Neural cell (in vitro differentiated cells): ENCODE measurements at regions not wholly inside any gene's neighbourhood (a gene's known extent, or its start where the extent isn't known, plus 50 kb on each side); places are given as distances from the start of the nearest gene placed in this dataset.

Experiments
- H2AFZ ChIP-seq: fragments of 200-600, 300-800 bp; sonication (generic), shearing (Covaris generic); 2 replicates; pipeline ENCODE4 v1.6.0; 2014; ENCODE audit warnings: low read depth, mild to moderate bottlenecking, antibody characterized with exemption, low read length, moderate library complexity
- H3F3A ChIP-seq: fragments of 200-600 bp; shearing (Covaris generic); 2 replicates; pipeline ENCODE4 v1.6.1; 2016; ENCODE audit warnings: mild to moderate bottlenecking, moderate library complexity, mixed read lengths, antibody characterized with exemption, low read length; ENCODE audit not compliant: insufficient read depth, poor library complexity, severe bottlenecking
- H3K27ac ChIP-seq: fragments of 200-600, 300-800 bp; sonication (generic), shearing (Covaris generic); 2 replicates; pipeline ENCODE4 v1.5.1; 2014; ENCODE audit warnings: mild to moderate bottlenecking, low read length, moderate library complexity
- H3K27me3 ChIP-seq: fragments of 300-800, 200-600 bp; sonication (generic), shearing (Covaris generic); 2 replicates; pipeline ENCODE4 v1.6.0; 2014; ENCODE audit warnings: mild to moderate bottlenecking, low read depth, low read length, moderate library complexity; ENCODE audit not compliant: insufficient read depth
- H3K36me3 ChIP-seq: fragments of 300-800, 200-600 bp; sonication (generic), shearing (Covaris generic); 2 replicates; pipeline ENCODE4 v1.5.1; 2014; ENCODE audit warnings: mild to moderate bottlenecking, antibody characterized with exemption, low read length, moderate library complexity; ENCODE audit not compliant: insufficient read depth
- H3K4me2 ChIP-seq: fragments of 300-800, 200-600 bp; sonication (generic), shearing (Covaris generic); 2 replicates; pipeline ENCODE4 v1.6.0; 2014; ENCODE audit warnings: mild to moderate bottlenecking, low read length
- H3K4me3 ChIP-seq: fragments of 300-800, 200-600 bp; sonication (generic), shearing (Covaris generic); 2 replicates; pipeline ENCODE4 v1.5.1; 2014; ENCODE audit warnings: mild to moderate bottlenecking, low read length, moderate library complexity
- H3K79me2 ChIP-seq: fragments of 200-600 bp; shearing (Covaris generic); replicated peaks from 2 replicates; pipeline ENCODE4 v1.6.0; 2014; ENCODE audit warnings: mild to moderate bottlenecking, low read length, moderate library complexity; ENCODE audit not compliant: insufficient read depth
- H3K9ac ChIP-seq: fragments of 300-800, 200-600 bp; sonication (generic), shearing (Covaris generic); 2 replicates; pipeline ENCODE4 v1.6.1; 2016; ENCODE audit warnings: mild to moderate bottlenecking, low read length, mixed read lengths
- H3K9me2 ChIP-seq: fragments of 200-600 bp; shearing (Covaris generic); 2 replicates; pipeline ENCODE4 v1.6.1; 2016; ENCODE audit warnings: mild to moderate bottlenecking, low read length, mixed read lengths; ENCODE audit not compliant: insufficient read depth
- H3K9me3 ChIP-seq: fragments of 200-600, 300-800 bp; sonication (generic), shearing (Covaris generic); 2 replicates; pipeline ENCODE4 v1.6.1; 2016; ENCODE audit warnings: mild to moderate bottlenecking, mixed run types, low read length, moderate library complexity, mixed read lengths
- H4K20me1 ChIP-seq: fragments of 200-600 bp; shearing (Covaris generic); 2 replicates; pipeline ENCODE4 v1.6.1; 2016; ENCODE audit warnings: mild to moderate bottlenecking, mixed run types; ENCODE audit not compliant: insufficient read depth
- CTCF ChIP-seq: fragments of 450-650 bp; IDR thresholded peaks from 2 replicates; pipeline ENCODE4 v1.5.1; 2014; ENCODE audit warnings: antibody characterized with exemption, mild to moderate bottlenecking, moderate library complexity; ENCODE audit not compliant: poor library complexity, severe bottlenecking
- EP300 ChIP-seq: fragments of 450-650 bp; conservative IDR thresholded peaks from 2 replicates; pipeline ENCODE4 v1.6.1; 2014; ENCODE audit warnings: antibody characterized with exemption, mild to moderate bottlenecking, moderate library complexity; ENCODE audit not compliant: poor library complexity, severe bottlenecking
- EZH2 ChIP-seq: fragments of 200-600, 300-800 bp; shearing (Covaris generic), sonication (generic); IDR thresholded peaks from 2 replicates; pipeline ENCODE4 v1.6.1; 2014; ENCODE audit warnings: antibody characterized with exemption, low read length, borderline replicate concordance, mild to moderate bottlenecking; ENCODE audit not compliant: insufficient read depth, poor library complexity, severe bottlenecking
- MXI1 ChIP-seq: fragments of 450-650 bp; conservative IDR thresholded peaks from 2 replicates; pipeline ENCODE4 v1.6.1; 2014; ENCODE audit warnings: antibody characterized with exemption, mild to moderate bottlenecking; ENCODE audit not compliant: poor library complexity, severe bottlenecking
- POLR2AphosphoS5 ChIP-seq: IDR thresholded peaks from 2 replicates; pipeline ENCODE4 v1.6.1; 2012
- RAD21 ChIP-seq: fragments of 450-650 bp; conservative IDR thresholded peaks from 2 replicates; pipeline ENCODE4 v1.6.1; 2014; ENCODE audit warnings: antibody characterized with exemption, mild to moderate bottlenecking, moderate library complexity
- SMC3 ChIP-seq: fragments of 450-650 bp; conservative IDR thresholded peaks from 2 replicates; pipeline ENCODE4 v1.6.1; 2014; ENCODE audit warnings: antibody characterized with exemption, mild to moderate bottlenecking, moderate library complexity; ENCODE audit not compliant: poor library complexity
- TAF1 ChIP-seq: IDR thresholded peaks from 2 replicates; pipeline ENCODE4 v1.6.1; 2012; ENCODE audit warnings: low read depth
- TF ChIP-seq, protein P1 (sequence below): IDR thresholded peaks from 2 replicates; pipeline ENCODE4 v1.6.1; 2012; ENCODE audit warnings: borderline replicate concordance

DNA sequence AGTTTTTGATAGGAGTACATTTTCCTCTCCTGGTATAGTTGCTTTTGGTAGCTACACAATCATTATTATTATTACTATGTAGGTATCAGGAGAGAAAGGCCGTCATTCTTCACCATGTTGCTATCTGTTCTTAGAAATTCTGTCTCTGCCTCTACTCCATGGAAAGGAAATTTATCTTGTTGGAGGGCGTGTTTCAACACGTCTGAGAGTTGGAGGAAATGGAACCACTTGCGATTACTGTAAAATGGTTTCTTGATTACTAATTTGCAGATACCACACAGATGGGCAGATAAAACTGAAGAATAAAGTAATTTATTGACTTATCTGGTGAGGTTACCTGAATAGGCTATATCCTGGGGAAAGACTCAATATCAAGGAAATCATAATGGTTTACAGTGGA is 488.4 kb downstream of the NR2F2 start:
- Histone ChIP-seq H3K27ac (no peak overlapping the region), H3K9ac (no peak overlapping the region), H3K4me2 (no peak overlapping the region), H3K9me2 (no peaks in the 10 kb centered on the region), H2AFZ (no peak overlapping the region), H3K36me3 (no peaks in the 10 kb centered on the region), H3K4me3 (no peak overlapping the region), H3K79me2 (no peaks in the 10 kb centered on the region), H3F3A (no peaks in the 10 kb centered on the region), H4K20me1 (no peaks in the 10 kb centered on the region), H3K9me3 (no peaks in the 10 kb centered on the region), H3K27me3 (no peaks in the 10 kb centered on the region)
- no peak for TF ChIP-seq TAF1
- TF ChIP-seq POLR2AphosphoS5 = no peak
- no peak for TF ChIP-seq RAD21
- TF ChIP-seq, protein P1, sequence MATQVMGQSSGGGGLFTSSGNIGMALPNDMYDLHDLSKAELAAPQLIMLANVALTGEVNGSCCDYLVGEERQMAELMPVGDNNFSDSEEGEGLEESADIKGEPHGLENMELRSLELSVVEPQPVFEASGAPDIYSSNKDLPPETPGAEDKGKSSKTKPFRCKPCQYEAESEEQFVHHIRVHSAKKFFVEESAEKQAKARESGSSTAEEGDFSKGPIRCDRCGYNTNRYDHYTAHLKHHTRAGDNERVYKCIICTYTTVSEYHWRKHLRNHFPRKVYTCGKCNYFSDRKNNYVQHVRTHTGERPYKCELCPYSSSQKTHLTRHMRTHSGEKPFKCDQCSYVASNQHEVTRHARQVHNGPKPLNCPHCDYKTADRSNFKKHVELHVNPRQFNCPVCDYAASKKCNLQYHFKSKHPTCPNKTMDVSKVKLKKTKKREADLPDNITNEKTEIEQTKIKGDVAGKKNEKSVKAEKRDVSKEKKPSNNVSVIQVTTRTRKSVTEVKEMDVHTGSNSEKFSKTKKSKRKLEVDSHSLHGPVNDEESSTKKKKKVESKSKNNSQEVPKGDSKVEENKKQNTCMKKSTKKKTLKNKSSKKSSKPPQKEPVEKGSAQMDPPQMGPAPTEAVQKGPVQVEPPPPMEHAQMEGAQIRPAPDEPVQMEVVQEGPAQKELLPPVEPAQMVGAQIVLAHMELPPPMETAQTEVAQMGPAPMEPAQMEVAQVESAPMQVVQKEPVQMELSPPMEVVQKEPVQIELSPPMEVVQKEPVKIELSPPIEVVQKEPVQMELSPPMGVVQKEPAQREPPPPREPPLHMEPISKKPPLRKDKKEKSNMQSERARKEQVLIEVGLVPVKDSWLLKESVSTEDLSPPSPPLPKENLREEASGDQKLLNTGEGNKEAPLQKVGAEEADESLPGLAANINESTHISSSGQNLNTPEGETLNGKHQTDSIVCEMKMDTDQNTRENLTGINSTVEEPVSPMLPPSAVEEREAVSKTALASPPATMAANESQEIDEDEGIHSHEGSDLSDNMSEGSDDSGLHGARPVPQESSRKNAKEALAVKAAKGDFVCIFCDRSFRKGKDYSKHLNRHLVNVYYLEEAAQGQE = no peak
- TF ChIP-seq MXI1 = no peak
- TF ChIP-seq CTCF = no peak

GRCh38 chr15:96827981-96828380 is 497.5 kb downstream of the NR2F2 start:
- H3K27me3 ChIP-seq = no peaks in the 10 kb centered on the region
- H3K27ac ChIP-seq = no peak overlapping the region
- H3K9me2 ChIP-seq = no peaks in the 10 kb centered on the region
- H4K20me1 ChIP-seq = no peaks in the 10 kb centered on the region
- no peak overlapping the region for H3K4me2 ChIP-seq
- H3K79me2 ChIP-seq = no peaks in the 10 kb centered on the region
- TF ChIP-seq TAF1 = no peak
- no peak for TF ChIP-seq EZH2
- TF ChIP-seq, protein P1 = no peak
- no peak for TF ChIP-seq CTCF
- no peak for TF ChIP-seq RAD21
- TF ChIP-seq MXI1 = no peak
- TF ChIP-seq EP300 = no peak
- no peak for TF ChIP-seq POLR2AphosphoS5
- TF ChIP-seq SMC3 = no peak
- H3K9me3 ChIP-seq = no peaks in the 10 kb centered on the region
- no peak overlapping the region for H2AFZ ChIP-seq
- H3K4me3 ChIP-seq = no peak overlapping the region
- H3K9ac ChIP-seq = no peak overlapping the region
- H3K36me3 ChIP-seq = no peaks in the 10 kb centered on the region
- H3F3A ChIP-seq = no peaks in the 10 kb centered on the region
